GM19467 (cell line): ENCODE measurements at regions not wholly inside any gene's neighbourhood (a gene's known extent, or its start where the extent isn't known, plus 50 kb on each side); places are given as distances from the start of the nearest gene placed in this dataset.

Source experiments
- ATAC-seq: cut with Tn5 transposase; IDR thresholded peaks from one replicate; pipeline ENCODE4 v1.9.1; 2021; ENCODE audit warnings: mild to moderate bottlenecking, moderate library complexity; ENCODE audit not compliant: unreplicated experiment

DNA sequence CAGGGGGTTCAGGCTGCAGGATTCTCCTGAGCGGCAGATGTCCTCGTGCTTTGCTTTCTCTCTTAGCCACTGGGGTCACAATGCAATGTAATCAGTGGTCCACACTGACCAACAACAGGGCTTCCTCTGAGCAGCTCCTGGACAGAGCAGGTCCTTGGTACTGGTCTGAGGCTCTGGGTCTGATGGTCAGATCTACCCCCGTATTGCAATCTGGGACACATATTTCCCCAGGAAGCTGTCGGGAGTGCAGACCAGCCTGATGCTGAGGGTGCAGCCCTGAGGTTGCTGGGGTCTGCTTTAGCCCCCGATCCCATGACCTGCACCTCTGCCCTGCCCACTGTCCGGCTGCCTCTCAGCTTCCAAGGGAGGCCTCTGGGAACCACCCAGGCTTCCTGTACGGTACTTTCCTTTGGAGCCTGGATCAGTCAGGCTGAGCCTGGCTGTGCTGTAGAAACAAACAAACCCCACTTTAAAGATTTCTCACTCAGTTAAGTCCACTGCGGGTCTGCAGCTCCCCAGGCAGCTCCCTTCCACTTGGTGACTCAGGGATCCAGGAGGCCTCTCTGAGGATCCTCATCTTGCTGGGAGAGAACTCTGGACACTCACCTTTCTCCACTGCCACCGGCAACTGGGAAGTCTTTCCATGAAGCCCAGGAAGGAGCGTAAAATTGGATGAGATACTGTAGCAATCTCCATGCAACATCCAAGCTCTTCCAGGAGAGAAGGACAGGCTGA is 1046.6 kb downstream of the TBC1D22A start:
- no peak for ATAC-seq

DNA sequence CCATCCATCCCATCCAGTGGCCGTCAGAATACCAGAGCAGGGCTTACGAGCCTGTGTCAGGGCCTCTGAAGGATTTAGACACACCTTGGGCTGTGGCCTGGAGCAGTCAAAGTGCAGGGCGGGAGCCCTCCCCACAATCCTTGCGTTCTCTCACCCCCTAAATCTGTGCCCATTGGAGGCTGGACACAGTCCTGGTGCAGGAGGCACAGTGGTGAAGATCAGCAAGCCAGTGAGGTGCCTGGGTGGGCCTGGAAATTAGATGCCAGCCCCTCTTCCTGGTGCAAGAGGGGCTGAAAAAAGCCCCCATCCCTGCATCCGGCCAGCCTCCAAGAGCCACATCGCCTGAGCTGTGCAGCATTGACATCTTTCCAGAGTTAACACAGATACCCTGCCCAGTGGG is 1045.8 kb downstream of the TBC1D22A start:
- ATAC-seq: no peak

DNA sequence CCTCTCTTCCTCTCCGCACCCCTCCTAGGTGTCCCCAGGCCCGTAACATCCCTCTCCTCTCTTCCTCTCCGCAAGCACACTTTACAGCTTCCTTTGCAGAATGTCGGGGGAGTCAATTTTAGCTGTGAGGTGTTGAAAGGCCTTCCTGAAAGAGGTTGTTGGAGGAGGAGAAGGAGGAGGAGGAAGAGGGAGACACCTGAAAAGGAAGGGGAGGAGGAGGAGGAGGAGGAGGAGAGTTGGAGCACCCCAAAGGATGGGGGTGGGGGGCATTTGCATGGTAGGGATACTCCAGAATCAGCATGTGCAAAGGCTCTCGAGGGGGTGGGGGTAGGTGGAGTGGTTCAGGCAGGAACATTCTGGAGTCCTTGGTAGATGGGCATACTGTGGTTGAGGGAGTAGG is 1045.1 kb downstream of the TBC1D22A start:
- no peak for ATAC-seq

DNA sequence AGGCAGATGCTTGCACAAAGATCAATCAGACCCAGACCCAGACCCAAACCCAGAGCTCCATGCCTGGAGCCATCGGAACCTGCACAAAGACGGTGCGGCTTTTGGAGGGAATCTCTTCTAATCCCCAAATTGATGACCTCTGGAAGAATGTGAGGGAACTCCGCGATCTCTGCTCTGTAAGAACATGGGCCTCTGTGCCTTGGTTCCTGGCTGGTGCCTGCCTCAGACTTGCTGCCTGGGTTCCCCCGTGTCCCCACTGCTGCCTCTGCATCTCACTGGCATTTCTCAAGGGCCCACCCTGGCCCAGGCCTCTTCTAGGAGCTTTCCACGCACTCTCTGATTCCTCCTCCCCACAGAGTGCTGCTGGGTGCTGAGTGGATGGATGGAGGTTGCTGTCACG is 1044.4 kb downstream of the TBC1D22A start:
- ATAC-seq: no peak

DNA sequence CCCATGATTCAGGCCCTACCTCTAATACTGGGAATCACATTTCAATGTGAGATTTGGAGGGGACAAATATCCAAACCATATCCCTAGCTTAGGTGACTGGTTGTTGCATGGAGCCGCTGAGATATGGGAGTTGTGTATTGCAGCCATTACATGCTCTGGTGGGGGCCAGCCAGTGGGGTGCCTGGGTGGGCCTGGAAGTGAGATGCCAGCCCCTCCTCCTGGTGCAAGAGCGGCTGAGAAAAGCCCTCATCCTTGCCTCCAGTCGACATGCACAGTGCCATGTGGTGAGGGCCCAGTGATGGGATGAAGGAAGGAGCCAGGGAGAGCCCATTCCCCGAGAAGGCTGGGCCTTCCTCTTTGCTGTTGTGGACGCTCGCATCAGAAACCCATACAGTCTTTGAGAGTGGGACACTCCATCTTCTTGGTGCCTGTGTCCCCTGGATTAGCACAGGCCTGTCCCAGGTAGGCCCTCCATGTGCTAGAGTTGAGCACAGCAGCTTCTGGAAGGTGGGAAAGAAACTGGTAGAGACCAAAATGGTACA is 1043.0 kb downstream of the TBC1D22A start:
- no peak for ATAC-seq

DNA sequence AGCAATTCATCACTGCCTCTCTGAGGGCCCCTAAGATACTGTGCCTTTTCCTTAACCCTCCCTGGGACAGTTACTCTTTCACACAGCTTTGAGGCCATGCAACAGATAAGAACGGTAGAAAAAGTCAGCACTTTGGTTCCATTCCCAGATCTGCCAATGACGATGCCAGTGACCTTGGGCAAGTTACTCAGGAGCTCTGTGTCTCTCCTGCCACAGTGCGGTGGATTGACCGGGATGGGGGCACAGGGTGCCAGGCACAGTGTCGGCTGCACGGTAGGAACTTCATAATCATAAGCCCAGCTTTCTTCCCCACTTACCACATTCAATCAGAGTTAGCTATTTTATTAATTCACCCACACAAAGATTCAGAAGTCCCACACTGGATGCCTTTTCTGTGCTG is 1041.8 kb downstream of the TBC1D22A start:
- ATAC-seq: no peak

DNA sequence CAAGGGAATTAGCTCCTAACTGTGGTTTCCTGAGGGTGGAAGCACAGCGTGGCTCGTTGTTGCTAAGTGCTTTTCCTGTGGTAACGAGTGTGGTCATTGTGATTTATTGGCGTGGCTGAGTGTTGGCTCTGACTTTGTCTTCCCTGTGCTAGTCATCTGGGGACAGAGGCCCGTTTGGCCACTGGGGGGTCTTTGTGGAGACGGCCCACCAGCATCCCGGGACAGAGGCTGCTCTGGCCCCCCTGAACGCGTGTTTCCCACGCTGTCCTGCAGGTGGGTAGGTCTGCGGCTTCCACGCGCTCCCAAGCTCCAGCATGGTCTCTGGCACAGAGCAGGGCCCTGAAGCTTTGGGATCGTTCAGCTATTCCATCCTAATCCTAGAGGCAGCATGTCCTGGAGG is 1040.0 kb downstream of the TBC1D22A start:
- ATAC-seq: no peak

DNA sequence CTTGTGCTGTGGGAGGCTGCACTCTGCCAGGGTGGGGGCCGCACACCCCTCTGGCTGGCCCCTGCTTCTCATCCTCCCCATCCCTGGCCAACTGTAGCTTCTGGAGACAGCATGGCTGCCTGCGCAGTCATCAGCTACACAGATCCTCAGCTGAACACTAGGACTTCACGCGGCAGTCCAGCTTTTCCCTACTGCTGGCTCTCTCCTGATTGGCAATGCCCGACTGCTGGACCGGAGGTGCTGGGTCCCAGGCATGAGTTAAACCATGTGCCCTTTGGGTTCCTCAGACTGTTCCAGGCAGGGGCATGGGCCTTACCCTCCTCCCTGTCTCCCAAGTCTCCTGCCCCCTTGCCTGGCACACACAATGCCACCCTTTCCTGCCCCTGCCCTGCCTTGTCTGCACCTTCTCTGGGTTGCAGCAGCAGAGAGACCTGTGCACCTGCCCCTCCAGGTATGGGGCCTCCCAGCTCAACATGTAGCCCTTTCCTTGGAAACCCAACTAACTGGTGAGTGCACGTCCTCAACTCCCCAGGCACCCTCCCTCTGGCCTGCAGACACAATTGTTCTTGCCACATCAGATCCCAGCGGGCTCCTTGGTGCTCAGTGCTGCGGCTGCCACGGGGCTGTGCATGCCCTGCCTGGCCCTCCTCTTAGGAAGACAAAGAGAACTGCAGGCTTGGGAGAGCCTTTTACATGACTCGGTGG is 1039.2 kb downstream of the TBC1D22A start:
- ATAC-seq: no peak

DNA sequence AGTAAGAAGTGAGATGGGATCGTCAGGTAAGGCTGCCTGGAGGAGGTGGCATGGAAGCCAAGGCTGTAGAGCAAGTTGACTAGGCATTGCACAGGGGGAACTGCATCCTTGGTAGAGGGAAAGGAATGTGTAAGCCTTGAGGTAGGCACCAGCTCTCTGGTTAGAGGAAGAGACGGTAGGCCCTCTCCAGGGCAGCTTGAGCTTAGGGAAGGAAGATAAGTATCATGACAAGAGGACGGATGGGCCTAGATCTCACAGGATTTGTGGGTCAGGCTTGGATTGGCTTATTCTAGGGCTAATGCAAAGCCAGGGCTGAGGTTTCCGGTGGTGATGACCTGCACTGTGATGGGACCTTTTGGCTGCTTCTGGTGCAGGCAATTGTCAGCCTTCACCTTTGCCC is 1035.8 kb downstream of the TBC1D22A start:
- ATAC-seq: no peak

DNA sequence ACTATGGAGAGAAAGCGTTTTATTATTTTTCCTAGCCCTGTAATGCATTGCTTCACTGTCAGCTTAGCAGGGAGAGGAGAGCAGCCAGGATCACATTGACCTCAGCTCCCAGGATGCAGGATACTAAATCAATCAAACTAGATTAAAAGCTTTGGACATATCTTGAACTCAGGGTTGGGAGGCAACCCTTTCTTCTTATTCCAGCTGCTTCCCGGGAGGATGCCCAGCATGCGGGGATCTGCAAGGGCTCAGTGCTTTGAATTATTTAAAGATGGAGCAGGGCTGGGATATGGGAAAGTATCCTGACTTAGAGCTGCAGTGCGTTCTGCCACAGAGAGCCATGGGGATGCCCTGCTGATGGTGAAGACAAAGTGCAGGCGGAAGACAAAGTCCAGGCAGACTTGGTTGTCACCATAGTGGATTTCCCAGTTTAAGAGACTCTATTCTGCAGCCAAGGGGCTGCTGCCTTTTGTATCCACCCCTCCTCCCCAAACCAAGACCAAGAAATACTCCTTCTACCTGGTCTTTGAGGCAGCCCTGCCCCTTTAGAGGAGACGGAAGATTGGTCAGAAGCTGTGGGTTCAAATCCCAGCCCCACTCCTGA is 1035.0 kb downstream of the TBC1D22A start:
- no peak for ATAC-seq

DNA sequence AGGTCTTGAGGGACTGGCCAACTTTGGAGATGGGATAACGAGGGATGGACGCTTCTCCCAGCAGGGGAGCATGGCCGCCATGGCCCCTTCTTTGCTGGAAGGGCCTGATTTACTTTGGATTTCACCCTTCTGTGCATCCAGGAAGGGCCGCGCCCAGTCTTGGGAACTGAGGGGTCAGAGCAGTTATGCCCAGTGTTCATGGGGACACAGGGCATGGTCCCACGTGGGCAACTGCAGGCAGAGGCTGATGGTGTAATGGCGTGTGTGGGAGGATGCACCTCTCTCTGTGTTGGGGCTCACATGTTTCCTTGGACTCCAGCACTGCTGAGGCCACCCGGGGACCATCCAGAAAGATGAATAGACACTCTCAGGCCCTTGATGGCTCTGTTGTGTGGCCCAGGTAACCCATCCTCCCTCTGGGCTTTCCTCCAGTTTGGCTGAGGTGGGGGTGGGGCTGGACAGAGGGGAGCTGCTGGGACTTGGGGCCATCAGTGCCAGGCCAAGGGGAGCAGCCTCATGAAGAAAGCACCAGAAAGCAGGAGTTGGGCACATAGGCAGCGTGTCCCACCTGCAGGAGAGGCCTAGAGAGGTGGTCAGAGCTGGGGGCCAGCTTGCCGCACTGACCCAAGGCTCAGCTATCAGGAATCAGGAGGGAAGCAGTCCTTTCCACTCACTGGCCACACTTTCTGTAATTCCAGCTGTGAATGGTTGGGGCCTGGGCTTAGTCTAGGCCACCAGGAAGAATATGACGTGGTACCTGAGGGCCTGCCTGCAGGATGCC is 1033.9 kb downstream of the TBC1D22A start:
- ATAC-seq: no peak

DNA sequence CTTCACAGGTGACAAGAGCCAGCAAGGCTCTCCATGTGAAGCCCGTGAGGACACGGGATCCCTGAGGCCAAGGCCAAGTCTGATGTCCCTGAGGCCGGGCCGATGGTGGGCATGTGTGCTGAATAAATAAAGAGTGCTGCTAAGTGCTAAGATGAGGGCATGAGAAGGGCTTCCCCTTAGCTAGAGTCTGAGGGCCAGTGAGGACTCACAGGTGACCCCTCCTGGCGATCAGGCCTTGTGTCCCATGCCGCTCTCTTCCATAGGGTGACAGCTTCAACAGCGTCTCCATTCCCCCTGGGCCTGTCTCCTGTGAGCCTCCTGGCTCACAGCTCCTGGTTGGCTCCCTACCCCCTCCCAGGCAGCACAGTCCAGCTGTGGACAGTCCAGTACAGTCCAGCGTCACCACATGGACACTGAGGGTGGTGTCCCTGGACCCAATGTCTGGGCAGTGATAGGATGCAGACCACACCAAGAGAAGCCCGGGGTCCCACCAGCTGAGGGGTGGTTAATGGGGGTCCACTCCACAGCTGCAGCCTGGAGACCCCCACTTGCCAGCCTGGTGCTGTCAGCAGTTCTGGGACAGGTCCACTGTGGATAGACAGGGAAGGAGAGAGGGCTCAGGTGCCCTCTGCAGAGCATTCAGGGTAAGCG is 1033.2 kb downstream of the TBC1D22A start:
- ATAC-seq: no peak

DNA sequence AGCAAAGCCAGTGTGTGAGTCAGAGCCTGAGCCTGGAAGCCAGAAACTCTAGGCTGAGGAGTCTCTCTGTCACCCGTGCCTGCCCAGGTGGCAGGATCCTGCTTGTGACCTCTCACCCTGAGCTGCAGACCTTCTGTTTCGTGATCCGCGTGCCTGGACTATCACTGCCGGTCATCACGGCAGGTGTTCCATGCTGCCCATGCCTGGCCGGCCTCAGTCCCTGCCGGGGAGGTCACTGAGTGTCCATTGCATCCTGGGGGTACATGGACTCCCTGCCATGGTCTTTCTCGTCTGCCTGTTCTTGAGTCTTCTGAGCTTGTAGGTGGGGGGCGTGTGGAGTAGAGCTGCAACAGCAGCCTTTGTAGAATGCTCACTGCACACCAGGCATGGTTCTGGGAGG is 1032.4 kb downstream of the TBC1D22A start:
- ATAC-seq: no peak

DNA sequence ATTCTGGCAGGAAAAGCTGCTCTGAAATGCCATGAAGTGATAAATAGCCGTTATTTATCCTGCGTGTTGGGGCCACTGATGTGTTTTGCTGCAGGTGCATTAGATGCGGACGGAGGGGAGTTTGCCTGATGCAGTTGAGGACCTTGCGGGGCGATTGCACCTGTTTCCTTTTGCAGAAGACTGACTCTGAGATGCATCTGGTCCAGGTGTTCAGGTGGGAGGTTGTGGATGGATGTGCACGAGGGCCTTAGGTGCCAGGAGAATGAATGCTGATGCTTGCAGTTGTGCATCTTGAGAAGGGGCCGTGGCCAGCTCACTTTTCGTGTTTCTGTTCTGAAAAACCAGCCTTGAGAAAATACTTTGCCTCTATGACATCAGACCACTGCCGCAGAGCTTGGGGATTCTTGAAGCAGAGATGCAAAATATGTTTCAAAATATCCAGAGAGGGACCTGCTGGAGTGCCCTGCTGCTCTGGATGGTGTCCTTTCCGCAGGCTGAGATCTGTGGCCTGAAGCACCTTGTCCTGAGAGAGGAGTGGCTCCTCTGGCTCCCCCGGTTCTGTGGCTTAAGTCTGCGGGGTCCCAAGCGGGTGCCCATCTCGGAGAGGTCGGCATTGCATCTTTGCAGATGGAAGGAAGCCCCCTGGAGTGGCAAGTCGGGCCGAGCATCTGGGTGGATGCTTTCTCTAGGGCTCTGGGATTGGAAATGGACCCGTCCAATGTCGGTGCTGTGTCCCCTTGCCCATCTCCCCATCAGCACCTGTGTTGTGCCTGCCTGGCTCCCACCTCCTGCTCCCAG is 1031.1 kb downstream of the TBC1D22A start:
- no peak for ATAC-seq

DNA sequence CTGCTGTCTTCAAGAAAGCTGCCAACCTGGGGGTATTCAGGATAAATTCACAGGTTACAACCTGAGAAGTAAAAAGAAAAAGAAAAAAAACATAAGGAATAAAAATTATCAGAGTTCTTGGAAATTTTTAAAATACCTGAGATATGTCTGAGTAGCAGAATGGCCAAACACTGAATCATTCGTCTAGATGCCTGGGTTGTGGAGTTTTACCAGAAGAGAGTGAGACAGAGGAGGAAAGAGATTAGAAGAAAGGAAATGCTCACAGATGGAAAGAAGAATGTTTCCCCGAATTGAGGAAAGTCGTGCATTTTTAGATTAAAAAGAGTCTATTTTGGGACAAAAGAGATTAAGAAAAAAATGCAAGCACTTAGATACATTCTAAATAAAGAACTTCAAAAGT is 1026.7 kb downstream of the TBC1D22A start:
- no peak for ATAC-seq

DNA sequence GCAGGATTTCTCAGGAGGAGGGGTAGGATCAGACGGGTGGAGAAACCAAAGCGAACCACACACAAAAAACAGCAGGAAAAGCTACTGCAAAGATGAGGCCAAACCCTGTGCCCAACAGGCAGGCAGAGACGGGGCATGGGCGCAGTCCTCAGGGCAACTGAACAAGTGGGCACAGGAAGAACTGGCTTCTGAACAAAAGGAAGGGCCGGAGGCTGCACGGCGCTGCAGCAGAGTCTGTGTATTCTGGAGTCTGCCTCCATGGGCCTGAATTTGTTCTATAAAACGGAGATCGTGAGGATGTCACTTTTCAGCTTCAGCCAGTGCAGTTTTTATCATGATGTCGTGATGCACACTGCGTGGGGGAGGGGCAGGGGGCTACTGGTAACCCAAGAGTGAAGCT is 1026.0 kb downstream of the TBC1D22A start:
- ATAC-seq: no peak

DNA sequence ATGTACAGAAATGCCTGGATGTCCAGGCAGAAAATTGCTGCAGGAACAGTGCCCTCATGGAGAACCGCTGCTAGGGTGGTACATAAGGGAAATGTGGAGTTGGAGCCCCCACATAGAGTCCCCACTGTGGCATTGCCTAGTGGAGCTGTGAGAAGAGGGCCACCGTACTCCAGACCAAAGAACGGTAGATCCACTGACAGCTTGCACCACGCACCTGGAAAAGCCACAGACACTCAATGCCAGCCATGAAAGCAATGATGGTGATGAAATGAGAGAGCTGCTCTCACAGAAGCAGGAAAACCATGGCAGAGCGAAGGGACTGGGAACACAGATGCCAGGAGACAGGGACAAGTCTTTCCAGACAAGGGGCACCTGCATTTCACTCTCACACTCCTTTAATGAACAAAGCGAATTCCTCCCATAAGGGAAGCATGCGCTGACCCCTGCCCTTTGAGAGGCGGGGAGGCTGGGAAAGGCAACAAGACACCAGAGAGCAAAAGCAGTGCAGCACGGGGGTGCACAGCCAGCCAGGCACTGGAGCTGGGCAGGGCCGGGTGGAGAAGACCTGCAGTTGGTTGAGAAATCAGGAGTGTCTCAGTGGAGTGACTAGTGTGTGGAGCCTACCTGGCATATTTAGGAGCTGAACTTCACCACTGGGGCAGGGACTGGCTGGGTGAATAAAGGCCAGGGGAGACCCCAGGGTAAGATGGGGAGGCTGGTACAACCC is 1025.2 kb downstream of the TBC1D22A start:
- ATAC-seq: no peak

DNA sequence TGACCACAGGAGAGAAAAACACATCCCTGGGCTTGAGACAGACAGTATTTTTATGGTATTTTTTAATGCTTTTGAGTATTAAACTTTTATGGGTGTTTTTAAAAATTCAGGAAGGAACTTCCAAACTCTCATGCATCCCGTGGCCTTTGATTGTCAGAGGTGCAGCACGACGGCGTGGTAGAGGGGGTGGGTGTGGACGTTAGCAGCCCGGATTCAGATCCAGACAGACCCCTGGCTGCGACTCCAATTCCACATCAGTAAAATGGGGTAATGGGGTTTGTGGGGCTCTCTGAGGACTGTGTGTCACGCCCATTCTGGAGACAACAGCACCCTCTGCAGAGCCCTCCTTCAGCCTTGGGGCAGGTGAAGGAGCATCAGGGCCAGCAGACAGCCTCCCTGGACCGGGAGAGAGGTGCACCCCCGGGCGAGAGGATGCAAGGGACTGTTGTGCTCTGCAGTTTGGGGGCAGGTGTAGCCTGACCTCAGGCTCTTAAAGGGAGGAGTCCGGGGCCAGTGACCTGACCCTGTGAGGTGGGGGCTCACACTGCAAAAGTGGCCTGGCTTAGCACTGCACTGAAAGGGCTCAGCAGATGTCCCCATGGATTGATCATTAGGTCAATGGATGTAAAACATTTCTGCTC is 1024.3 kb downstream of the TBC1D22A start:
- no peak for ATAC-seq

DNA sequence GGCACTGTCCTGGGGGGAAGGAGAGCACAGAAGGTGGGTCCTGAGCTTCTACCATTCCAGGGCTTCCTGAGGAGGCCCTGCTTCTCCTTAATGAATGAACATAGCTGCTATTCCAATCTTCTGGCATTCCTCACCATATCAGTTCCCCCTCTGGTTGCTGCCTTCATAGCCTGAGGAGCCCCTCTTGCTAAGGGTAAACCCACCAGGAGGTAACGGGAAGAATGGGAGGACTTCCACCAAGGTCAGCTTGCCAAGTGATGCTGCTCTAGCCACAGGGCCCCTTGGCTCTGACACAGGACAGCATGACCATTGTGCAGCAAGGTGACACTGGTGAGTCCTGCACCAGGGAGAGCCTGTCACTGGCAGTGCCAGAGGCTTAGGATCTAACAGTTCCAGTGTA is 1022.5 kb downstream of the TBC1D22A start:
- ATAC-seq: no peak
